K562 (cell line): ENCODE measurements at regions not wholly inside any gene's neighbourhood (a gene's known extent, or its start where the extent isn't known, plus 50 kb on each side); places are given as distances from the start of the nearest gene placed in this dataset.

ENCODE experiments used
- ATAC-seq: fragments of 200-7000 bp; cut with Tn5 transposase; 3 replicates; pipeline ENCODE4 v1.9.1; 2020; ENCODE audit warnings: moderate library complexity
- BruUV-seq: library from RNA; stranded (reverse); fragments of 400-500 nt; replicated peaks from 2 replicates; lab custom pipeline; 2021; lab: Mats Ljungman, UMichigan
- CTCF ChIA-PET: fragments of 300-600 bp; formaldehyde crosslinking; extraction: SDS; loops from one replicate; lab custom pipeline; 2021; ENCODE audit warnings: low intra/inter-chr PET ratio; lab: Yijun Ruan, JAX
- POLR2A ChIA-PET: fragments of 300-600, 350-650 bp; sonication (Branson Sonifier 250); formaldehyde crosslinking; extraction: SDS; loops from one replicate; lab custom pipeline; 2021; ENCODE audit warnings: antibody characterized with exemption, inconsistent platforms; lab: Yijun Ruan, JAX
- DNase-seq, 4 experiments: peaks; one replicate each; pipeline versions ENCODE4 v3.0.0 to v3.0.0-alpha.2; 2011 to 2018; ENCODE audit warnings: low spot score in 3 of 4, mixed read lengths in 3 of 4; ENCODE audit errors: extremely low read depth in 1 of 4
- FAIRE-seq: peaks from 2 replicates; lab custom pipeline; 2011; peaks lifted over from hg19 to GRCh38; lab: Jason Lieb, UNC
- H2AFZ ChIP-seq: 2 replicates; pipeline ENCODE4 v1.6.0; 2011; ENCODE audit warnings: low read depth, low read length, control low read depth, inconsistent platforms
- H3K27ac ChIP-seq: fragments of 200-600 bp; 3 replicates; pipeline ENCODE4 v1.8.0; 2011; ENCODE audit warnings: low read depth, mild to moderate bottlenecking, control low read depth, inconsistent platforms, low read length, moderate library complexity, mixed read lengths; ENCODE audit errors: extremely low read depth
- H3K27me3 ChIP-seq, 2 experiments: fragments of 300-600 bp in 1 of 2; 2 replicates in 1 of 2; 3 replicates in 1 of 2; pipeline versions ENCODE4 v1.6.0 to v1.8.0; 2011; ENCODE audit warnings: inconsistent platforms in 2 of 2, low read length in 2 of 2, mild to moderate bottlenecking in 1 of 2, mixed read lengths in 1 of 2, moderate library complexity in 1 of 2; ENCODE audit not compliant: control insufficient read depth in 2 of 2, insufficient read depth in 2 of 2
- H3K36me3 ChIP-seq: fragments of 300-600 bp; 3 replicates; pipeline ENCODE4 v1.8.0; 2011; ENCODE audit warnings: mild to moderate bottlenecking, low read length, inconsistent platforms; ENCODE audit not compliant: control insufficient read depth, insufficient read depth
- H3K4me1 ChIP-seq, 2 experiments: fragments of 200-600 bp in 1 of 2; replicated peaks in 1 of 2; 2 replicates in 1 of 2; 3 replicates in 1 of 2; pipeline versions ENCODE4 v1.5.1 to v1.8.0; 2011; ENCODE audit warnings: inconsistent platforms in 2 of 2, low read length in 2 of 2, mild to moderate bottlenecking in 1 of 2, mixed read lengths in 1 of 2, moderate library complexity in 1 of 2; ENCODE audit not compliant: control insufficient read depth in 2 of 2, insufficient read depth in 2 of 2
- H3K4me2 ChIP-seq: 2 replicates; pipeline ENCODE4 v1.6.1; 2011; ENCODE audit warnings: low read length, control low read depth, inconsistent platforms, mixed read lengths; ENCODE audit not compliant: insufficient read depth
- H3K4me3 ChIP-seq: fragments of 200-600 bp; sonication (generic), shearing (Covaris generic); 2 replicates; pipeline ENCODE4 v1.5.1; 2016; ENCODE audit warnings: control low read depth, inconsistent platforms
- H3K79me2 ChIP-seq: fragments of 200-600 bp; 3 replicates; pipeline ENCODE4 v1.8.0; 2011; ENCODE audit warnings: low read length, inconsistent platforms; ENCODE audit not compliant: control insufficient read depth, insufficient read depth
- H3K9ac ChIP-seq, 2 experiments: 2 replicates each; pipeline versions ENCODE4 v1.6.0 to v1.6.1; 2011; ENCODE audit warnings: low read depth in 2 of 2, low read length in 2 of 2, control low read depth in 1 of 2, inconsistent platforms in 1 of 2, mild to moderate bottlenecking in 1 of 2, mixed read lengths in 1 of 2; ENCODE audit not compliant: insufficient read depth in 1 of 2
- H3K9me1 ChIP-seq: one replicate; pipeline ENCODE4 v1.6.0; 2011; ENCODE audit warnings: inconsistent platforms, mild to moderate bottlenecking, low read length, moderate library complexity; ENCODE audit not compliant: control insufficient read depth, insufficient read depth
- H3K9me3 ChIP-seq: replicated peaks from 2 replicates; pipeline ENCODE4 v1.5.1; 2011; ENCODE audit warnings: low read depth, low read length, inconsistent platforms; ENCODE audit not compliant: control insufficient read depth, insufficient read depth
- H4K20me1 ChIP-seq: replicated peaks from 2 replicates; pipeline ENCODE4 v1.6.1; 2011; ENCODE audit warnings: low read length, inconsistent platforms, mixed read lengths; ENCODE audit not compliant: control insufficient read depth, insufficient read depth
- CBFA2T2 ChIP-seq: fragments of 450-650 bp; conservative IDR thresholded peaks from 2 replicates; pipeline ENCODE4 v1.6.1; 2017; ENCODE audit warnings: mild to moderate bottlenecking
- FOXJ3 ChIP-seq: sonication (generic); formaldehyde crosslinking; IDR thresholded peaks from 2 replicates; pipeline ENCODE4 v1.4.0; 2020; ENCODE audit warnings: mild to moderate bottlenecking, missing genetic modification reagents
- MAFG ChIP-seq: fragments of 450-650 bp; conservative IDR thresholded peaks from 2 replicates; pipeline ENCODE4 v1.6.1; 2016; ENCODE audit warnings: missing genetic modification characterization, missing compliant biosample characterization
- MAFK ChIP-seq: IDR thresholded peaks from 2 replicates; pipeline ENCODE4 v1.6.1; 2011; ENCODE audit warnings: low read length, improper control_type of control experiment
- PRMT5 ChIP-seq: sonication (generic); formaldehyde crosslinking; IDR thresholded peaks from 2 replicates; pipeline ENCODE4 v1.5.0; 2020; ENCODE audit warnings: missing genetic modification reagents
- SMARCE1 ChIP-seq: fragments of 450-650 bp; IDR thresholded peaks from 2 replicates; pipeline ENCODE4 v1.7.1; 2016; ENCODE audit warnings: mild to moderate bottlenecking
- SOX6 ChIP-seq: fragments of 450-650 bp; IDR thresholded peaks from 2 replicates; pipeline ENCODE4 v1.6.1; 2014; ENCODE audit warnings: mild to moderate bottlenecking
- SPI1 ChIP-seq: IDR thresholded peaks from 2 replicates; pipeline ENCODE4 v1.6.1; 2011; ENCODE audit warnings: low read depth, low read length, control low read depth, borderline replicate concordance
- ZFP36 ChIP-seq: fragments of 150-350 bp; IDR thresholded peaks from 2 replicates; pipeline ENCODE4 v1.6.1; 2018; ENCODE audit warnings: low read length, low read depth; ENCODE audit not compliant: partially characterized antibody
- ZNF224 ChIP-seq: sonication (generic); formaldehyde crosslinking; IDR thresholded peaks from 2 replicates; pipeline ENCODE4 v1.8.0; 2022; ENCODE audit warnings: mild to moderate bottlenecking, missing genetic modification reagents
- ZNF23 ChIP-seq: fragments of 250-450 bp; sonication (Bioruptor Pico); IDR thresholded peaks from 2 replicates; pipeline ENCODE4 v1.4.0; 2020; ENCODE audit warnings: mild to moderate bottlenecking
- ZNF239 ChIP-seq: fragments of 250-450 bp; sonication (Bioruptor Pico); IDR thresholded peaks from 2 replicates; pipeline ENCODE4 v1.4.0; 2020; ENCODE audit warnings: mild to moderate bottlenecking
- ZNF717 ChIP-seq: fragments of 250-450 bp; sonication (Bioruptor Pico); IDR thresholded peaks from 2 replicates; pipeline ENCODE4 v1.5.0; 2021
- WGBS: fragments of 100-300 bp; shearing (Covaris generic); methylation state at CpG from one replicate; pipeline ENCODE4 v1.1.6; 2016; ENCODE audit warnings: low coverage, mixed read lengths; ENCODE audit not compliant: insufficient coverage; ENCODE audit errors: missing lambda C conversion rate; 5-methylcytosine and 5-hydroxymethylcytosine counted together
- in situ Hi-C: fragments of 300-500 bp; cut with MboI; formaldehyde crosslinking; loops from 4 replicates; pipeline ENCODE4 v1.15.0; 2018; ENCODE audit warnings: inconsistent platforms, mixed read lengths
- intact Hi-C: fragments of 100-400 bp; cut with micrococcal nuclease; formaldehyde crosslinking; loops from 2 replicates; pipeline ENCODE4 v1.14.2; 2022
- TF ChIP-seq, protein P1 (sequence below): fragments of 200-400 bp; formaldehyde crosslinking; IDR thresholded peaks from 2 replicates; pipeline ENCODE4 v1.6.1; 2017; ENCODE audit warnings: mild to moderate bottlenecking, low read depth, low read length, moderate library complexity
- TF ChIP-seq, protein P2 (sequence below): fragments of 450-650 bp; IDR thresholded peaks from 2 replicates; pipeline ENCODE4 v1.6.1; 2017; ENCODE audit warnings: antibody characterized with exemption

GRCh38 chr14:94998110-94998509 lies 159.2 kb downstream of the DICER1 start:
- no peaks in the 10 kb centered on the region for H3K9me3 ChIP-seq
- intact Hi-C loops = no loop called here
- TF ChIP-seq ZFP36 = peak; percentile 51
- no peak for TF ChIP-seq ZNF23 (CRISPR knock-in tag)
- TF ChIP-seq, protein P1, sequence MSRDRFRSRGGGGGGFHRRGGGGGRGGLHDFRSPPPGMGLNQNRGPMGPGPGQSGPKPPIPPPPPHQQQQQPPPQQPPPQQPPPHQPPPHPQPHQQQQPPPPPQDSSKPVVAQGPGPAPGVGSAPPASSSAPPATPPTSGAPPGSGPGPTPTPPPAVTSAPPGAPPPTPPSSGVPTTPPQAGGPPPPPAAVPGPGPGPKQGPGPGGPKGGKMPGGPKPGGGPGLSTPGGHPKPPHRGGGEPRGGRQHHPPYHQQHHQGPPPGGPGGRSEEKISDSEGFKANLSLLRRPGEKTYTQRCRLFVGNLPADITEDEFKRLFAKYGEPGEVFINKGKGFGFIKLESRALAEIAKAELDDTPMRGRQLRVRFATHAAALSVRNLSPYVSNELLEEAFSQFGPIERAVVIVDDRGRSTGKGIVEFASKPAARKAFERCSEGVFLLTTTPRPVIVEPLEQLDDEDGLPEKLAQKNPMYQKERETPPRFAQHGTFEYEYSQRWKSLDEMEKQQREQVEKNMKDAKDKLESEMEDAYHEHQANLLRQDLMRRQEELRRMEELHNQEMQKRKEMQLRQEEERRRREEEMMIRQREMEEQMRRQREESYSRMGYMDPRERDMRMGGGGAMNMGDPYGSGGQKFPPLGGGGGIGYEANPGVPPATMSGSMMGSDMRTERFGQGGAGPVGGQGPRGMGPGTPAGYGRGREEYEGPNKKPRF = no peak
- TF ChIP-seq ZNF717 (CRISPR knock-in tag) = no peak
- TF ChIP-seq ZNF224 (CRISPR knock-in tag) = no peak
- TF ChIP-seq SMARCE1 = no peak
- no peak for TF ChIP-seq PRMT5 (CRISPR knock-in tag)
- TF ChIP-seq SPI1 = no peak
- TF ChIP-seq FOXJ3 = no peak
- peak; percentile 20; the same call in 1 of the 2 replicates for TF ChIP-seq MAFG (tag)
- TF ChIP-seq MAFK = no peak
- TF ChIP-seq SOX6 = no peak
- TF ChIP-seq CBFA2T2 = no peak
- no peak for TF ChIP-seq ZNF239 (CRISPR knock-in tag)
- TF ChIP-seq, protein P2, sequence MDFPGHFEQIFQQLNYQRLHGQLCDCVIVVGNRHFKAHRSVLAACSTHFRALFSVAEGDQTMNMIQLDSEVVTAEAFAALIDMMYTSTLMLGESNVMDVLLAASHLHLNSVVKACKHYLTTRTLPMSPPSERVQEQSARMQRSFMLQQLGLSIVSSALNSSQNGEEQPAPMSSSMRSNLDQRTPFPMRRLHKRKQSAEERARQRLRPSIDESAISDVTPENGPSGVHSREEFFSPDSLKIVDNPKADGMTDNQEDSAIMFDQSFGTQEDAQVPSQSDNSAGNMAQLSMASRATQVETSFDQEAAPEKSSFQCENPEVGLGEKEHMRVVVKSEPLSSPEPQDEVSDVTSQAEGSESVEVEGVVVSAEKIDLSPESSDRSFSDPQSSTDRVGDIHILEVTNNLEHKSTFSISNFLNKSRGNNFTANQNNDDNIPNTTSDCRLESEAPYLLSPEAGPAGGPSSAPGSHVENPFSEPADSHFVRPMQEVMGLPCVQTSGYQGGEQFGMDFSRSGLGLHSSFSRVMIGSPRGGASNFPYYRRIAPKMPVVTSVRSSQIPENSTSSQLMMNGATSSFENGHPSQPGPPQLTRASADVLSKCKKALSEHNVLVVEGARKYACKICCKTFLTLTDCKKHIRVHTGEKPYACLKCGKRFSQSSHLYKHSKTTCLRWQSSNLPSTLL = no peak
- in situ Hi-C loops = no loop called here
- no peak overlapping the region for H3K27ac ChIP-seq
- 0% methylated on average over 1 of the region's 2 CpGs for WGBS
- H3K79me2 ChIP-seq = no peaks in the 10 kb centered on the region
- no peak overlapping the region for H3K9ac ChIP-seq
- no peaks in the 10 kb centered on the region for H4K20me1 ChIP-seq
- no peak for DNase-seq
- no peak for FAIRE-seq
- CTCF ChIA-PET = no interaction called here
- BruUV-seq = no TSS peak
- H3K9me1 ChIP-seq = no peaks in the 10 kb centered on the region
- ATAC-seq = no peak
- H3K4me1 ChIP-seq = no peaks in the 10 kb centered on the region; a peak in 1 of 5 replicates
- POLR2A ChIA-PET = no interaction called here
- H3K27me3 ChIP-seq = peaks cover 0 to 24% of the 10 kb centered on the region in 2 experiments; a peak in 4 of 5 replicates
- no peak overlapping the region for H2AFZ ChIP-seq
- H3K4me2 ChIP-seq = no peak overlapping the region
- no peaks in the 10 kb centered on the region for H3K36me3 ChIP-seq
- H3K4me3 ChIP-seq = no peak overlapping the region
